Transverse colon (tissue), 4 donors: ENCODE measurements at regions not wholly inside any gene's neighbourhood (a gene's known extent, or its start where the extent isn't known, plus 50 kb on each side); places are given as distances from the start of the nearest gene placed in this dataset.
"Not testable (repeated sequence)": the region's sequence is repeated elsewhere in the genome, so short reads cannot be mapped to it uniquely, and the experiment has no call there.

Source experiments
- DNase-seq: peaks from one replicate; pipeline ENCODE4 v3.0.0-alpha.2; 2019
- H3K27ac ChIP-seq, 4 donors: fragments of 200-600 bp; sonication (generic); 2 replicates each; pipeline ENCODE4 v1.5.1; 2016 to 2018; ENCODE audit warnings: inconsistent platforms in 4 of 4
- H3K27me3 ChIP-seq: fragments of 200-600 bp; sonication (generic); 2 replicates; pipeline ENCODE4 v1.5.1; 2017; ENCODE audit warnings: inconsistent platforms
- H3K36me3 ChIP-seq, 4 donors: fragments of 200-600 bp; sonication (generic); 2 replicates each; pipeline ENCODE4 v1.5.1; 2017 to 2019; ENCODE audit warnings: inconsistent platforms in 4 of 4
- H3K4me1 ChIP-seq, 4 donors: fragments of 200-600 bp; sonication (generic); 2 replicates each; pipeline ENCODE4 v1.5.1; 2017 to 2020; ENCODE audit warnings: inconsistent platforms in 4 of 4
- H3K4me3 ChIP-seq, 4 donors: fragments of 200-600 bp; sonication (generic); 1 replicate in 1 of 4; 2 replicates in 3 of 4; pipeline versions ENCODE4 v1.5.1 to v1.6.1; 2017 to 2019; ENCODE audit warnings: inconsistent platforms in 4 of 4
- H3K9me3 ChIP-seq, 2 donors: fragments of 200-600 bp; sonication (generic); 2 replicates each; pipeline ENCODE4 v1.5.1; 2017 to 2019; ENCODE audit warnings: inconsistent platforms in 2 of 2
- EP300 ChIP-seq: sonication (generic); formaldehyde crosslinking; IDR thresholded peaks from one replicate; pipeline ENCODE4 v1.6.1; 2017; ENCODE audit warnings: antibody characterized with exemption, low read depth
- POLR2A ChIP-seq: fragments of 450-650 bp; IDR thresholded peaks from one replicate; pipeline ENCODE4 v1.6.1; 2016; ENCODE audit warnings: antibody characterized with exemption, mild to moderate bottlenecking, moderate library complexity
- POLR2AphosphoS5 ChIP-seq, 3 donors: sonication (generic); formaldehyde crosslinking; IDR thresholded peaks; one replicate each; pipeline ENCODE4 v1.6.1; 2016; ENCODE audit warnings: antibody characterized with exemption in 3 of 3
- WGBS, 2 donors: methylation state at CpG; one replicate each; pipeline ENCODE4 v1.1.5; 2018; ENCODE audit warnings: low coverage in 1 of 2; 5-methylcytosine and 5-hydroxymethylcytosine counted together
- in situ Hi-C, 4 donors: fragments of 200-750 bp; cut with MboI; loops; one replicate each; pipeline versions ENCODE4 v1.15.0 to v1.15.1; 2017; ENCODE audit warnings: low sequenced_read_pairs in 3 of 4, low pct_ligation_motif_present in 1 of 4, low pct_unique_long_range_greater_than_20kb in 1 of 4
- intact Hi-C: fragments of 100-400 bp; cut with DNase I; formaldehyde crosslinking; loops from one replicate; pipeline ENCODE4 v1.15.1; 2023; ENCODE audit warnings: low total_unique reads
- TF ChIP-seq, protein P1 (sequence below), 5 experiments: fragments of 200-600 bp in 3 of 5; fragments of 450-650 bp in 2 of 5; sonication (generic) in 3 of 5; IDR thresholded peaks; 1 replicate in 2 of 5; 2 replicates in 3 of 5; pipeline ENCODE4 v1.5.1; 2016 to 2017; ENCODE audit warnings: antibody characterized with exemption in 5 of 5, inconsistent platforms in 3 of 5, mild to moderate bottlenecking in 2 of 5, moderate library complexity in 1 of 5

DNA sequence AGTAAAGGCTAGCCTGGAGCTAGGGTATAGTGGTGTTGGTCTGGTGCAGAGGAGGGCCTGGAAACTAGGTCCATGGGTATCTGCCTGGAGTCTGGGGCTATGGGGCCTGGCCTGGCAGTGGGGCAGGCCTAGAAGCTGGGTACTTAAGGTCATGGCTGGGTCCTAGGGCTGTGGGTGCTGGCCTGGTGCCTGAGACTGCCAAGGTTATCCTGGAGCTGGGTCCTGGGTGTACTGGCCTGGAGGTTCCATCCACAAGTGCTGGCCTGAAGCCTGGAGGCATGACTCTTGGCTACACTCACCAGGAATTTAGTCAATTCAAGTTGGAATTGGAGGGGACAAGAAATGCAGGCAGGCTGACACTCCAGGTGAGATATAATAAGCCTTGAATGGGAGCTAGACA lies 108.4 kb upstream of the ZCCHC13 start:
- Histone ChIP-seq H3K4me1 (no peaks in the 10 kb centered on the region), H3K27me3 (no peaks in the 10 kb centered on the region), H3K4me3 (no peak overlapping the region), H3K36me3 (no peaks in the 10 kb centered on the region), H3K27ac (no peak overlapping the region), H3K9me3 (no peaks in the 10 kb centered on the region)
- intact Hi-C loops: no loop called here
- DNase-seq: no peak
- in situ Hi-C loops: no loop called here
- TF ChIP-seq POLR2AphosphoS5 (IDR thresholded peaks at IDR 0.05) (no peak), POLR2A (no peak), EP300 (no peak)
- TF ChIP-seq, protein P1, sequence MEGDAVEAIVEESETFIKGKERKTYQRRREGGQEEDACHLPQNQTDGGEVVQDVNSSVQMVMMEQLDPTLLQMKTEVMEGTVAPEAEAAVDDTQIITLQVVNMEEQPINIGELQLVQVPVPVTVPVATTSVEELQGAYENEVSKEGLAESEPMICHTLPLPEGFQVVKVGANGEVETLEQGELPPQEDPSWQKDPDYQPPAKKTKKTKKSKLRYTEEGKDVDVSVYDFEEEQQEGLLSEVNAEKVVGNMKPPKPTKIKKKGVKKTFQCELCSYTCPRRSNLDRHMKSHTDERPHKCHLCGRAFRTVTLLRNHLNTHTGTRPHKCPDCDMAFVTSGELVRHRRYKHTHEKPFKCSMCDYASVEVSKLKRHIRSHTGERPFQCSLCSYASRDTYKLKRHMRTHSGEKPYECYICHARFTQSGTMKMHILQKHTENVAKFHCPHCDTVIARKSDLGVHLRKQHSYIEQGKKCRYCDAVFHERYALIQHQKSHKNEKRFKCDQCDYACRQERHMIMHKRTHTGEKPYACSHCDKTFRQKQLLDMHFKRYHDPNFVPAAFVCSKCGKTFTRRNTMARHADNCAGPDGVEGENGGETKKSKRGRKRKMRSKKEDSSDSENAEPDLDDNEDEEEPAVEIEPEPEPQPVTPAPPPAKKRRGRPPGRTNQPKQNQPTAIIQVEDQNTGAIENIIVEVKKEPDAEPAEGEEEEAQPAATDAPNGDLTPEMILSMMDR (IDR thresholded peaks at IDR 0.05): no peak

DNA sequence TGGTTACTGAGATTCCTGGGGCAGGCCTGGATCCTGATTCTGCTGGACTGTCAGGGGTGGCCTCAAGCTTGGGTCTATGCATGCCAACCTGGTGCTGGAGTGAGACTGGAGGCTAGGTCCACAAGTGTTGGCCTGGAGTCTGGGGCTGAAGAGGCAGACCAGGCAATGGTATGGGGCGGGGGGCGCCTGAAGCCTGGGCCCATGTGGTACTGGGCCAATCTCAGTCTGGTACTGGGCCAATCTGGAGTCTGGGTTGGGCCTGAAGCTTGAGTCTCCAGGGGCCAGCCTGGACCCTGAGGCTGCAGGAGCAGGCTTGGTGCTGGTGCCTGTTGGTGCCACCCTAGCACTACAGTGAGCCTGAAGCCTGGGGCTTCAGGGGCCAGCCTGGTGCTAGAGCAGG lies 108.9 kb upstream of the ZCCHC13 start:
- 95% methylated on average over 2 of the region's 2 CpGs; no CpG with 5 or more reads in 1 of the 2 donors for WGBS, 2 donors
- Histone ChIP-seq H3K36me3 (no peaks in the 10 kb centered on the region), H3K9me3 (no peaks in the 10 kb centered on the region), H3K27ac (no peak overlapping the region), H3K27me3 (no peaks in the 10 kb centered on the region), H3K4me3 (no peak overlapping the region), H3K4me1 (no peaks in the 10 kb centered on the region)
- intact Hi-C loops (no loop called here), in situ Hi-C loops (no loop called here)
- no peak for TF ChIP-seq EP300
- no peak for TF ChIP-seq POLR2A
- TF ChIP-seq, protein P1 (IDR thresholded peaks at IDR 0.05): no peak
- no peak for TF ChIP-seq POLR2AphosphoS5 (IDR thresholded peaks at IDR 0.05)
- DNase-seq: no peak

DNA sequence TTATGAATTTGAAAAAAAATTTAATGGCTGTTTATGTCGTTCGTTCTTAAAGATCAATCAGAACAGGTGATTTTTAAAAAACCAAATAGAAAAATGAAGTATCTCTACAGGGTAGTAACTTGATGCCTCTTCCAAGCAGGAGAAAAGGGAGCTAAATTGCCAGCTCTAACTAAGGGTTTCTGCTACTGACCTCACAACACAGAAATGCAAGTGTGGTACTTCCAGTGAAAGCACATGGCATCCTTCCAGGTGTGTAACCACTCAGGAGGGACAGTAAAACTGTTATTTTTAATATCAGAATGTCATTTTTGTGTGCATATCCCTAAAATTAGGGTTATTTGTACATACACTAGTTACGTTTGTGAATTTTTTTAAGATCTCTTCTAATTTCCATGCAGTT lies 116.8 kb upstream of the ZCCHC13 start:
- in situ Hi-C loops (no loop called here), intact Hi-C loops (no loop called here)

DNA sequence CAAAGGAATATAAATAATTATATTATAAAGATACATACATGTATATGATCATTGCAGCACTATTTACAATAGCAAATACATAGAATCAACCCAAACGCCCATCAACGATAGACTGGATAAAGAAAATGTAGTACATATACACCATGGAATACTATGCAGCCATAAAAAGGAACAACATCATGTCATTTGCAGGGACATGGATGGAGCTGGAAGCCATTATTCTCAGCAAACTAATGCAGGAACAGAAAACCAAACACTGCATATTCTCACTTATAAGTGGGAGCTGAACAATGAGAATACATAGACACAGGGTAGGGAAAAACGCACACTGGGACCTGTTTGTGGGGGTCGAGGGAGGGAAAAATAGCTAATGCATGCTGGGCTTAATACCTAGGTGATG lies 120.9 kb upstream of the ZCCHC13 start:
- H3K27me3 ChIP-seq, H3K9me3 ChIP-seq, H3K4me3 ChIP-seq, in situ Hi-C loops, H3K27ac ChIP-seq, H3K36me3 ChIP-seq, DNase-seq: not testable (repeated sequence)
- intact Hi-C loops: loop anchor here (1.0 kb wide), 1 partner anchor 36 kb away; no protein-coding TSS in a partner anchor
- WGBS, 2 donors: 90% methylated on average over 4 of the region's 4 CpGs; no CpG with 5 or more reads in 1 of the 2 donors
- peaks cover 0 to 12% (median 0%) of the 10 kb centered on the region in 4 donors for H3K4me1 ChIP-seq

More for the DNA sequence above, 116.8 kb upstream of the ZCCHC13 start:
- H3K27ac ChIP-seq: no peak overlapping the region
- no peaks in the 10 kb centered on the region for H3K27me3 ChIP-seq
- H3K9me3 ChIP-seq: no peaks in the 10 kb centered on the region
- DNase-seq: no peak
- no peaks in the 10 kb centered on the region for H3K36me3 ChIP-seq
- TF ChIP-seq POLR2AphosphoS5 (IDR thresholded peaks at IDR 0.05) (no peak), POLR2A (no peak), EP300 (no peak)
- TF ChIP-seq, protein P1 (IDR thresholded peaks at IDR 0.05): no peak
- H3K4me1 ChIP-seq: no peaks in the 10 kb centered on the region
- H3K4me3 ChIP-seq: no peak overlapping the region
- 76 to 100% methylated on average over 3 of the region's 3 CpGs for WGBS, 2 donors

DNA sequence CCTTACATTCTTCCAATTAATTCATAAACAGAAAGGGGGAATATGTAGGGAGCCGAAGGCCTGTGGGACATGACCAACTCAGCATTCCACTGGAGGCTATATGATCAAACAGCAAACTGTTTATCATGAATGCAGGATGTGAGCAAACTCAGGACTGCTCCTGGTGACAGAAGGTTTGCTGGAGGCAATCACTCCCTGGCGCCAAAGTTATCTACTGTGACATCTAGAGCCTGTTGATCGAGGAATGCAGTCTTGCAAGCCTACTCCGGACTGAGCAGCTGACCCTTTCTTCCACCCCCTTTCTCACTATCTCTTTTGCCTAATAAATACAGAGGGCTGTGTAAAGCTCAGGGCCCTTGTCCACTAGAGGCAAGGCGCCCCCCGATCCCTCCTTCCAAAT lies 122.0 kb upstream of the ZCCHC13 start:
- H3K27me3 ChIP-seq, H3K27ac ChIP-seq, intact Hi-C loops, in situ Hi-C loops, DNase-seq, H3K9me3 ChIP-seq, H3K36me3 ChIP-seq, H3K4me3 ChIP-seq: not testable (repeated sequence)
- whole genome bisulfite sequencing, 2 donors: 92% methylated on average over 6 of the region's 6 CpGs; no CpG with 5 or more reads in 1 of the 2 donors
- H3K4me1 ChIP-seq: peaks cover 0 to 12% (median 0%) of the 10 kb centered on the region in 4 donors
